GM18909 (cell line): ENCODE measurements at regions not wholly inside any gene's neighbourhood (a gene's known extent, or its start where the extent isn't known, plus 50 kb on each side); places are given as distances from the start of the nearest gene placed in this dataset.
"Not testable (repeated sequence)": the region's sequence is repeated elsewhere in the genome, so short reads cannot be mapped to it uniquely, and the experiment has no call there.

ENCODE experiments used
- ATAC-seq: cut with Tn5 transposase; IDR thresholded peaks from one replicate; pipeline ENCODE4 v1.9.1; 2021; ENCODE audit warnings: mild to moderate bottlenecking; ENCODE audit not compliant: unreplicated experiment, poor library complexity

DNA sequence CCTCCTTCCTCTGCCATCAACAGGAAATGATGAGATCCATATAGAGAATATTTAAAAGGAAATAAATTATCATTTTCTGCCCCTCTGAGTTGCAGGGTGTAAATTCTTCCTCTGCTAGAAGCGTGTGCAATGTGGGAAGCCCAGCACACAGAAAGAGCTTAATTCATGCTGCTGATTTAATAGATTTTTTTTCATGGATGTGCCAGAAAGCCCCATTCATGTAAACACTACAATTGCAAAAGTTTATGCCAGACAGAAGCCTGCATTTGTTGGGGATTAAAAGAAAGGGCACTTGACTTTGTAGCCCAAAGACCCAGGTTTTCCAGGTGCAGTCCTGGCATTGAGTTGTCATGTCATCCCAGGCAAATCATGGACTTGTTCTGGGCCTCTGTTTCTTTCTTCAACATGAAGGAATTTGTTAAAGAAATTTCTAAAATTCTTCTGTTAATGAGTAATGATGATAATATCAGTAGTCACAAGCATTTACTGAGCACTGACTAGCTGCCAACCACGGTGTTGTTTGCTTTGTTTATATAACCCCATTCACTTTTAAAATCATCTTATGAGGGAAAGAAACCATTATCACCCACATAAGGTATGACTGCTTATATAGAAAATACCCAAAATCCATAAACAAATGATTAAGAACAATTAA is 341.7 kb downstream of the ANAPC1 start:
- not testable (repeated sequence) for ATAC-seq

DNA sequence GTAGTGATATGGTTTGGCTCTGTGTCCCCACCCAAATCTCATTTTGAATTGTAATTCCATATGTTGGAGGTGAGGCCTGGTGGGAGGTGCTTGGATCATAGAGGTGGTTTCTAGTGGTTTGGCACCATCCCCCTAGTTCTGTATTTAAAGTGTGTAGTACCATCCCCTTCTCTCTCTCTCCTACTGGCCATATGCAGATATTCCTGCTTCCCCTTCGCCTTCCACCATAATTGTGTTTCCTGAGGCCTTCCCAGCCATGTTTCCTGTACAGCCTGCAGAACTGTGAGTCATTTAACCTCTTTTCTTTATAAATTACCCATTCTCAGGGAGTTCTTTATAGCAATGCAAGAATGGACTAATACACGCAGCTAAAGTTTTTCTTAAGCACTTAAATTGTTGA is 340.0 kb downstream of the ANAPC1 start:
- not testable (repeated sequence) for ATAC-seq

DNA sequence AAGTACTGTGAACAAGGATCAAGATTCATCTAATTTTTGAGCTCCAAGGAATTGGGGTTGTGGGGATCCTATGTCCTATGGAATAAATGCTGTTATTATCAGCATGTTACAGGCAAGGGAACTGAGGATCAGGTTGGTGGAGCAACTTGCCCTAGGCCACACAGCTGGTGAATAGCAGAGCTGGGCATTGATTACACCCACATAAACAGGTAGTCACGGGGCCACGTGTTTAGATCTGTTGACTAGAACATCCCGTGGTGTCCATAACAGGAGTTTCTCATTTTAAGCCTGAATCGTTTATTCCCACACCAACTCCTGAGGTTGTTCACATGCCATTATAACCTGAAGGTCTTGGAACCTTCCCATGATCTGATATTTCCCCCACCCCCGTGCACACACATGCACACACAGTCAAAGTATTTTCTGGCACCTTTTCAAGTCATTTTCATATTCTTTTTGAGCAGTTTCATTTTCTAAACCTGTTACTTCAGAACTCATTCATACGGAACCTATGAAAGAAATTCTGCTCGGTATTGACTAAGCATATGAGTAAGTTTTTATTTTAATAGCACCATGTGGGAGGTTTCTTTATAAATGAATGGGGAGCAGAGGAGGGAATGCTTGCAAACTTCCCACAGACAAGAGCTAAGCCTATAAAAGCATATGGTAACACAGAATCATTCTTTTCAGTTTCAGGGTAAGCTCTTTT is 338.1 kb downstream of the ANAPC1 start:
- not testable (repeated sequence) for ATAC-seq

DNA sequence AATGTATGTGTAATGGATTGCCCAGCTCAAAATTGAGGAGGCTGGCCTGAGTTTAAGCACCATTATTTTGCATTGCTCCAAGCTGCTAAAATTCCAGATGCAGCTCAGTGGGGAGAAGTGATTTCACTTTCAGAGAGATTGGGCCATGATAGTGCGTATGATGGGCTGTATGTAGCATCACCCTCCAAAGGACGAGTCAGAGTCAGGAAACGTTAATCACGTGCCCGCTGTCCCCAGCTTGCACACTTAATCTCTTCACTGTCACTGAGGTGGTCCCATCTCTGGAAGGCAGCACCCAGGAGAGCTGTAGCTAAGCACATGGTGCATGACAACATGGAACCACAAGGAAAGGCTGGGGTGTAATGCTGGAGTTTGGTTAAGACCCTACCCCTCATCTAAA is 337.4 kb downstream of the ANAPC1 start:
- not testable (repeated sequence) for ATAC-seq

DNA sequence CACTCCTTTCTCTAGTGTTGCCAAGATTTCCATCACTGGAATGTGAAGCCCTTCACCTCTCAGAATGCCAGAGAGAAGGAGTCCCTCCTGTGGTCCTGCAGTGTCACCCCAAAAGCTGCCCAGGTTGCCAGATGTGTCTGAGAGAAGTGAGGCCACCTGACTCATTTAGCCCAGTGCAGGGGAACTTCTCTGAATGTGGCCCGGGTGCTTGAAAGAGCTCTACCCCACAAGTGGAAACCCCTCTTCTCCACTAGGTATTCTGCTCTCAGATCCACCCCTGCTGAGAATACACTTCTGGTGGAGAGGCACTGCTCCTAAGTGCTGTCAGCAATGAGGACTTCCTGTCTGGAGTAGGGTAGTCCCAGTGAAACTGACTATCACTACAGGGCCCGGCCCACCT is 334.8 kb downstream of the ANAPC1 start:
- not testable (repeated sequence) for ATAC-seq

DNA sequence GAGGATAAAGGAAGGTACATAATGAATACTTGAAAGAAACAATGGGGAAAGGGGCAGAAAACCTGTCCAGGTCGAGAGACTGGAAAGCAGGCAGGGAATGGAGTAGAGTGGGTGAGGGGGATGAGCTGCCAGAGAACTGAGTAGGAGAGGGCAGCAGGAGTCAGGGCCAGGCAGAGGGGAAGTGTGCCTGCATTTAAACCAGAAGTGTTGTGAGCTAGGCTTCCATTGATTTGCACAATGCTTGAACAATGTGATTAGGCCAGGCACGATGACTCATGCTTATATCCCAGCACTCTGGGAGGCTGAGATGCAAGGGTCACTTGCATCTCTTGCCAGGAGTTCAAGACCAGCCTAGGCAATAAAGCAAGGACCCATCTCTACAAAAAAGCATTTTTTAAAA is 332.6 kb downstream of the ANAPC1 start:
- ATAC-seq, result not testable (repeated sequence)

DNA sequence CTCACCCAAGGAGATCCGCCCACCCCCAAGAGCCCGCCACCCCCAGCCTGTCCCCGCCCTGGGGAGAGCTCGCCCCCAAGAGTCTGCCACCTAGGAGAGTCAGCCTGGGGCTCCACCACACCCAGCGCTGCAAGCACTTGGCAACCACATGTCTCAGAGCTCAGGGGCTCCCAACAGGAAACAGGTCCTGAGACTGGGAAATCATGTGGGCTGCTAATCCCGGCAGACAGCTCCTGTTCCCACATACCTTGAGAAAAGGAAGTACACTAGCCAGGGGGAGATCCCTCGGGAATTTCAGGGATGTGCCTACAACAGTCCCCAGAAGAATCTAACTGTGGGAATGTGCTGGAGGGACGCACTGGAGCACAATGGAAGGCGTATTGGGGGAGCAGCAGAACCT is 331.4 kb downstream of the ANAPC1 start:
- ATAC-seq, result not testable (repeated sequence)

DNA sequence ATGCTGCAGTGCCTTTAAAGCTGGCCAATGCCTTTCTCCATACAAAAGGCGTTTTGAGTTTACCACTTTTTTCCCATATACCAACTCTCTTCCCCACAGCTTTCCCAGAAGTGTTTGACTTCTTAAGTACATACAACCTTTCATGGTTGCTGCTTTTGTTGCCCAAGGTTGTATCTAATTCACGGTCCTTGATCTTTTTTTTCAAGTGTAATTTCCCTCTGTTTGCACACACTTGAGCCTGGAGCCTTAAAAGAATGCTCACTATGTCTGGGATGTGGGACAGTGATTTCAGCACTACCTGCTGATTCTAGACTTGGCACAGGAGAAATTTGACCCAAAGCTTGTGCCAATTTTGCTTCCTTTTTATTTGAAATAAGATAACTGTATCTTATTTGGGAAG is 324.7 kb downstream of the ANAPC1 start:
- ATAC-seq, result not testable (repeated sequence)

DNA sequence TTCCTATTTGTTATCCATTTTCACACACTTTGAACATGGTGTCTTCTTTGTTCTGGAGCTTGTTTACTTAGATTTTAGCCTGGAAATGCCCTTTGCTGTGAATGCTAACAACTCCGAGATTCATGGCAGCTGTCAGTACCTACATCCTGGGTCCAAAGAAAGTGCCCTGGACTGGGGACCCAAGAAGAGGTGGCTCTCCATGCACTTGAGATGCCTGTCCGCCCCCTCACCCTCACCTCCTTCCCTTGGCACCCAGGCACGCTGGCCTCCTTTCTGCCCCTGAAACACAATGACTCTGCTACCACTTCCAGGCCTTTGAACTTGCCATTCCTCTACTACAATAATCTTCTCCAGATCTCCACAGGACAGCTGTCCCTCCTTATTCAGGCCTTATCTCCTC is 324.2 kb downstream of the ANAPC1 start:
- not testable (repeated sequence) for ATAC-seq

DNA sequence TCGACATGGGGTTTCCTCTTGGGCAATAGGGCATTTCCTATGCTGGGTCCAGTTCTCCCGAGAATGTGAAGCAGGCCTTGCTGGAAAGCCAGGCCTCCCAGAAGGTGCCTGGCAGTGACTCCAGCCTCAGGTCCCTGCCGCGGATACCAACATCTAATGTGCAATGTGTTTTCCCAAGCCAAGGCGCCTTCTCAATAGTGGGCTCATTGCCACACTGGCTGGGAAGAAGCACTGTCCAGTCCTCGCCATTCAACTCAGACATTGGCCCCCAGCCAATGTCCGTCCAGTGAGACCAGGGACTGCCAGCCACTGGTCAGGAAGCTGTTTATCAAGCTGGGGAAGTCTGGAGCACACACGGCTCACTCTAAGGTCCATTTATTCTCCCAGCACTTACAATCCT is 317.9 kb downstream of the ANAPC1 start:
- ATAC-seq, result not testable (repeated sequence)

DNA sequence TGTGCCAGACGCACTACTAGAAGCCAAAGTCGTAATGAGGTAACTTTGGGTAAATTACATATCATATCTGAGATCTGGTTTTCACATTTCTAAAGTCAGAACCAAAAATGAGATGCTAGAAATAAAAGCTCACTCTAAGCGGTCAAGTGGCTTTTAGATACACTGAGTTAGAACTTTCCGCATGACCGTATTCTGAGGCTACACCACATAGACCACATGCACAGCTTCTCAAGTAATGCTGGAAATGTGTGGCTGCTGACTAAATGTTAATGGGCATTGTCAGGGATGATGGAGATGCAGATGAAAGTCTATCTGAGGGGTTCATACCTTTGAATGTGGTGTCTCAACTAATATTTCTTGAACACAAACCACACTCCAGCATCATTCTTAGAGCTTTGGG is 316.8 kb downstream of the ANAPC1 start:
- ATAC-seq, result not testable (repeated sequence)

DNA sequence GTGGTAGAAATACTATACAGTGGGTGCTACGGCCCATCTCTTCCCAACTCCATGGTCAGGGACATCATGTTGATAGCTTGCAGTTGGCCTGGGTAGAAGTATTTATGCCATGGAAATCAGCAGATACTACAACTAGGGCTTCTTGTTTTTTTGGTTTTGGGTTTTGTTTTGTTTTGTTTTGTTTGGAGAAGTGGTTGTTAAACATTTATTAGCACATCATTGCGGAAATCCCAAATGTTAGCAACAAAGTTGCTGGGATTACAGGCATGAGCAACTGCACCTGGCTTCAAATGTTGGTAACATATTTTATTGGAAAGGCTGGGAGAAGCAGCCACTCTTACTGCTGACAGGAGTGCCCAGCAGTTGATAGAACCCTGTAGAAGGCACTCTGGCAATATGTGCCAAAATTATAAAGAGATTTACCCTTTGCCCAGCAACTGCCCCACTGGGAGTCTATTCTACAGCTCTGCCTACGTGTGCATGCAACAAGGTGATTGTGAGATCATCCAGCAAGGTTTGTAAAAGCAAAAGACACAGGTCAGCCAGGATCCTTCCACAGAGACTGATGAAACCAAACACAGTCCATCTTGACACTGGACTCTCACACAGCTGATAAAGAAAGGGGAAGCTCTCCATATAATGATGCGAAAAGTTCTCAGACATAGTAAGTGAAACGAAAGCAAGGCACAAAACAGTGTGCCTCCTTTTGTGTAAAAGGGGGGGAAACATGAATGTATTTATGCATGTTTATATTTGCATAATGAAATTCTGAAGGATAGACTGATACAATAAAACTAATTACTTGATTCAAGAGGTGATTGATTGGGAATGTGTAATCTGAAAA is 314.4 kb downstream of the ANAPC1 start:
- not testable (repeated sequence) for ATAC-seq

DNA sequence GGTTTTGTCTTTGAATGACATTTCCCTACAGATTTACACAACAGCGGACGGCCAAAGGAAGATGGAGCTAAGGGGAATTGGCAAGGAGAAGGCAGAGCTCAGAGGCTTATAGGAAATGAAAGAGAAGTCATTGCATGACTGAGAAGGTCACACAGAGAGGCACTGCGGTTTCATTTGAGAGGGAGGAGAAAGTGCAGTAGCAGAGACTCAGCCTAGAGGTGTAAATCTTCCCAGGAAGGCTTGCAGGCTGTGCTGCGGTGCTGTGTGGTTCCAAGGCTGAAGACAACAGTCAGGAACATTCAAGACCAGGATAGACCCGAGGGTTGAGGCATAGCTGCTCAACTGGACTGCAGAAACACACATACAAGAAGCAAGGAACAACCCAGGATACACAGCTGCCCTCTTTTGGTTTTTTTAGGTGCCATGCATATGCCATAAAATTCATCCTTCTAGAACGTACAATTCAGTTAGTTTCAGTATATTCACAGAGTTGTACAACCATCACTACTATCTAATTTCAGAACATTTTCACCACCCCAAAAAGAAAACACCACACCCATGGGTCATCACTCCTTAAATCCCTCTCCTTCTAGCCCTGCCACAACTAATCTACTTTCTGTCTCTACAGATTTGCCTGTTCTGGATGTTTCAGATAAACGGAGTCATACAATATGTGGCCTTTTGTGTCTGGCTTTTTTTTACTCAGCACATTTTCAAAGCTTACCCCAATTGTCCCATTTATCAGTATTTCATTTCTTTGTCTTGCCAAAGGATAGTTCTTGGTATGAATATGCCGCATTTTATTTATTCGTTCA is 313.5 kb downstream of the ANAPC1 start:
- peak; percentile 70 for ATAC-seq

DNA sequence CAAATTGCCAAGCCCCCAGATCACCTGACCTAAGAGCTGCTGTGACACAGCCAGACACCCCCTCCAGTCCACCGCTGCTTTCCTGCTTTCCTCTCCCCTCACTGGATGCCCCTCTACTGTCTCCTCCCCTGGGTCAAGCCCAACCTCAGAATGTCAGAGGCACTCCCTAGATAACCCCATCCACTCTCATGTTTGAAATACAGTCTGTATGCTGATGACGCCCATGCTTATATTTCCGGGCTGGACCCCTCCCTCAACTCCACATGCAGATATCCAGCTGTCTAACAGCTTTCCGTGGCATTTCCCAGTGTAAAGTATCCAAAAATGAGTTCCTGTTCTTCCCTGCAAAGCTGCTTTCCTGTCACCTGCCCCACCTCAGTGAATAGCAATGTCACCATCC is 309.2 kb downstream of the ANAPC1 start:
- ATAC-seq, result not testable (repeated sequence)

DNA sequence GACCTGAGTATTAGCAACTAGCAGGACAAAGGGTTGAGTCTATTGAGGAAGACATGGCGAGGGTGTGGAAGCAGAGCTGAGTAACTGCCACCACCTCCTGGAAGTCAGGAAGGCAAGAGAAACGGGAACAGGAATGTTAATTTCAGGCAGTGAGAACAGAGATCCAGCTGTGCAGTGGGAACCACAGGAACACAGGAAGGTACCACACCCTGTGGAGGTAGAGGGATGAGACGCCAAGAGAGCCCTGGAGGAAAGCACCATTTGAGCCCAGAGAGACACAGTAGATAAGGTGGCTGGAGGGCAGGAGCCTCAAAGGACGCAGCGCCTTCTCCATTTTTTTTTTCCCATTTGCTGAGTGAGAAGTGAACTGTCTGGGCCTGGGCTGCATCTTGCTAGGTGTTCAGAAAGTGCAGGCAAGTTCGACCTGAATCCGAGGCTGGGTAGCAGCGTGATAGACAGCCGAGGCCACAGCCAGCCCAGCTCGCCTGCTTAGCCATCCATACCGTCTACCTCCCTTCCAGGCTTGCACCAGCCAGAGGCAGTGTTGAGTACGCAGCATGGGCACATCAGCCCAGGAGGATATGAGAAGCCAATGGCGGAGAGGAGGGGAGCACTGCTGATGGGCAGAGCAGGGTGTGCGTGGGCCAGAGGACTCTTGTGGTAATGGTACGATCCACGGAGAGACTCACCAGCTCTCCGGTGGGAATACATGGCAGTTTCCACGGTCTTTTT is 306.7 kb downstream of the ANAPC1 start:
- not testable (repeated sequence) for ATAC-seq

DNA sequence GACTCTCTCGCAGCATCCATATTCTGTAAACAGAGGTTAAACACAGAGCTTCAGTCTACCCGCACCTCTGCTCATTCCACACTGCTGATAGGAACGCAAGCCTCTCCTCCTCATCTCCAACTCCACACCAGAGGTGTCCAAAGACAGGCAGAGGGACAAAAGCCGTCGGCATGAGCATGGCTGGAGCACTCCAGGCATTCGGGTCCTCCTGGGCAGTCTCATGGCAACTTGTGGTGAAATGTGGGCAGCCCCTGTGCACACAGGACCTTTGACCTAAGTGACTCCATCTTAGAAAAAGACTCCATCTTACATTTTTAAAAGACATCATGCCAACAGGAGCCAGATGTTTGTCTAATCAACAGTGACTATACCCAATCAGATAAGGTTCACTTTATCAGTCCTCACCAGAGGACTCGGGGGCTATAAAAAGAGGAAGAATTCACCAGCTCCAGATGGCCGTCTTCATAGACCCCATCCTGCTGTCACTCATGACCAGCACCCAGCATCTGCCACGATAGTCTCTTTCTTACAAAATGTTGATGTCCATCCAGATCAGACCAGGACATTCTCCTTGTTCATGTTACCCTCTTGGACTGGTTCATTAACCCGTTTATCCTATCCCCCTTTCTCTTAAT is 304.4 kb downstream of the ANAPC1 start:
- ATAC-seq, result not testable (repeated sequence)

DNA sequence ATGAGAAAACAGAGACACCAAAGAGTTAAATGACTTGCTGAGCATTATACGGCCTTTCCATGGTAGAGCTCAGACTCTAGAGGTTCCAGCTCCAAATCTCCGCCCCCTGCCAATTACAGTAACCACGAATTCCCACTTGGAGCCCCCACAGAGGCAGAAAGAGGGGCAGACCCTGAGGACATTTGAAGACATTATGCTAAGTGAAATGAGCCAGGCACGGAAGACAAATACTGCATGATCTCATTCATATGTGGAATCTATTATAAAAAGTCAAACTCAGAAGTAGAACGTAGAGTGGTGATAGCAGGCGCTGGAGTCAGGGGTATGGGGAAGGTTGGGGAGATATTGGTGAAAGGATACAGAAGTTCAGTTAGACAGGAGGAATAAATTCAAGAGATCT is 303.4 kb downstream of the ANAPC1 start:
- not testable (repeated sequence) for ATAC-seq

DNA sequence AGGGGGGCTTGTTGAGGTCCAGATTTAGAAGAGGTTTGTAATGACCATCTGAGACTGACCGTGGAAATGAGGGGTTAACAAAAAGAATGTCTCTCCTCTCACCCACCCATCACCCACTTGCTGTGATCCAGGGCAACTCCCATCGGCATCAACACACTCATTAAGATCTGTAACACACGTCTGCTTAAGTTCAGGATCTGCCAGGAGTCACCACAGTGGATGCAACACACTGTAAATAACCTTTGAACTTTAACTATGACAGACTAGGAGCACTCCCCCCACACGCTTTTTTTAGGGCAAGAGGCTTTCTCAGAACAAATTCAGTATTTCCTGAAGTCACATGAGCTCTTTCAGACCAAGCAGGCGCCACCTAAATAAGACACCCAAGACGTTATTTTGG is 301.9 kb downstream of the ANAPC1 start:
- not testable (repeated sequence) for ATAC-seq

DNA sequence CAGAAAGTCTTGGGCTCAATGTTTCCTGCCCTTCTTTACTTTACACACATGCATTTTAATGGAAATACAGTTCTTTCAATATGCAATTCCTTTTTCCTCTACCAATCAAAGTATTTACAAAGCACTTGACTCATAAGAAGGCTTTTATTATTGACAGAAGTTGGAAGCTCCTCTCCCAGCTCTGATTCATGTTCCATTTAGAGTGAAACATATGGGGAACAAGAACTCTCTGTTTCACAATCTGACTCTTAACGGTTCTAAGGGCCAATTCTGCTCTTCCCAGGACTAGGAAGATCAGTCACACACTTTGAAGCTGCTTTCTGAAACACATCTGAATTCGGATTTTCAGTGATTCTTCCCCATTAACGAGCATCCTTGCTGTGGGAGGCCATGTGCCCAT is 300.5 kb downstream of the ANAPC1 start:
- not testable (repeated sequence) for ATAC-seq
